ENCODE measurements at regions not wholly inside any gene's neighbourhood (a gene's known extent, or its start where the extent isn't known, plus 50 kb on each side); places are given as distances from the start of the nearest gene placed in this dataset. TPM values are rescaled to one million over a fixed set of nuclear protein-coding genes. Genes with fewer than 3 reads are reported as not detected.

DNA sequence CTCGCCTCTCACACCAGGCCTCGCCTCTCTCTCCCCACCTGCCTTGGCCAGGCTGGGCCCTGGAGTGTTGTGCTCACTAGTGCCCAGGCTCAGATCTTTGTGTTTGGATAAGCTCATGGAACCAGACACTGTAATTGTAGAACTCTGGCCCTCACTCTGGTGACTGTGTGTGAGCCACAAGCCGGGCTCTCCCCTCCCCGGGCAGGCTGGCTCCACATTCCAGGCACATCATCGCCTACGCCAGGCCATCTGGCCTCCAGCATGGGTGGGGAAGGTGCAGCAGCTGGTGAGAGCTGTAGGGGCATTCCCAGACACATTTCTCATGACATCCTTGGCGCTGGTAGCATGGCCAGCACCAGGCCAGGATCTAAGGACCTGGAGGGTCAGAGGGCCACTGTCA, 202.3 kb downstream of the RAB11FIP4 start:
- Histone ChIP-seq H3K36me3 (replicated peaks in 1 of 2; ENCODE audit: insufficient read depth in 1 of 2, low read depth in 2 of 2) (no peaks in the 10 kb centered on the region), H3K4me3 (no peak overlapping the region), H3K4me1 (peaks cover under 1% of the 10 kb centered on the region), H3K27ac (no peak overlapping the region), H3K9me3 (no peaks in the 10 kb centered on the region), H3K27me3 (no peaks in the 10 kb centered on the region)
- DNase-seq = no peak
- 80 to 86% methylated on average over 2 to 7 of the region's 7 CpGs for WGBS, 2 donors
- no peak for TF ChIP-seq POLR2A (IDR thresholded peaks at IDR 0.05)
- TF ChIP-seq, protein P1, sequence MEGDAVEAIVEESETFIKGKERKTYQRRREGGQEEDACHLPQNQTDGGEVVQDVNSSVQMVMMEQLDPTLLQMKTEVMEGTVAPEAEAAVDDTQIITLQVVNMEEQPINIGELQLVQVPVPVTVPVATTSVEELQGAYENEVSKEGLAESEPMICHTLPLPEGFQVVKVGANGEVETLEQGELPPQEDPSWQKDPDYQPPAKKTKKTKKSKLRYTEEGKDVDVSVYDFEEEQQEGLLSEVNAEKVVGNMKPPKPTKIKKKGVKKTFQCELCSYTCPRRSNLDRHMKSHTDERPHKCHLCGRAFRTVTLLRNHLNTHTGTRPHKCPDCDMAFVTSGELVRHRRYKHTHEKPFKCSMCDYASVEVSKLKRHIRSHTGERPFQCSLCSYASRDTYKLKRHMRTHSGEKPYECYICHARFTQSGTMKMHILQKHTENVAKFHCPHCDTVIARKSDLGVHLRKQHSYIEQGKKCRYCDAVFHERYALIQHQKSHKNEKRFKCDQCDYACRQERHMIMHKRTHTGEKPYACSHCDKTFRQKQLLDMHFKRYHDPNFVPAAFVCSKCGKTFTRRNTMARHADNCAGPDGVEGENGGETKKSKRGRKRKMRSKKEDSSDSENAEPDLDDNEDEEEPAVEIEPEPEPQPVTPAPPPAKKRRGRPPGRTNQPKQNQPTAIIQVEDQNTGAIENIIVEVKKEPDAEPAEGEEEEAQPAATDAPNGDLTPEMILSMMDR (IDR thresholded peaks at IDR 0.05) = no peak
- ATAC-seq = no peak
- intact Hi-C loops (cut with DNase I) = no loop called here

DNA sequence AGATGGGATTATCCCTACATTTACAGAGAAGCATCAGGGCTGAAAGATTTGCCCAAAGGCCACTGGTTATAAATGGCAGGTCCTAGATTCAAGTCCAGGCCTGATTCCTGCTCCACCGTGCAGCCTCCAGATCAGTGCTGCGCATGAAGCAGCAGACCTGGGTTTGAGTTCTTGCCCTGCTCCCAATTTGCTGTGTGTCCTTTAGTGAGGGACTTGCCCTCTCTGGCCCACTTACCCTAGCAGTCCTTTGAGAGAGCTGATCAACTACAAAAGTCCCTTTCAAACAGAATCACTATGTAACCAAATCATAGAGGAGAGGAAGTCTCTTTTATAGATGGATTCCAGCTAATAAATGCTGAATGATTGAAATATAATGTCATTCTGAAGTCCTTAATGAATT, 200.4 kb downstream of the RAB11FIP4 start:
- TF ChIP-seq, protein P1 (IDR thresholded peaks at IDR 0.05) = no peak
- no peak for TF ChIP-seq POLR2A (IDR thresholded peaks at IDR 0.05)
- no peaks in the 10 kb centered on the region for H3K9me3 ChIP-seq
- H3K36me3 ChIP-seq (replicated peaks in 1 of 2; ENCODE audit: insufficient read depth in 1 of 2, low read depth in 2 of 2) = no peaks in the 10 kb centered on the region
- ATAC-seq (no peak), DNase-seq (no peak)
- no peak overlapping the region for H3K27ac ChIP-seq
- H3K4me1 ChIP-seq = no peaks in the 10 kb centered on the region
- intact Hi-C loops (cut with DNase I) = no loop called here
- H3K27me3 ChIP-seq = no peaks in the 10 kb centered on the region
- no peak overlapping the region for H3K4me3 ChIP-seq
- 100% methylated on average over 2 of the region's 2 CpGs for WGBS, 2 donors

DNA sequence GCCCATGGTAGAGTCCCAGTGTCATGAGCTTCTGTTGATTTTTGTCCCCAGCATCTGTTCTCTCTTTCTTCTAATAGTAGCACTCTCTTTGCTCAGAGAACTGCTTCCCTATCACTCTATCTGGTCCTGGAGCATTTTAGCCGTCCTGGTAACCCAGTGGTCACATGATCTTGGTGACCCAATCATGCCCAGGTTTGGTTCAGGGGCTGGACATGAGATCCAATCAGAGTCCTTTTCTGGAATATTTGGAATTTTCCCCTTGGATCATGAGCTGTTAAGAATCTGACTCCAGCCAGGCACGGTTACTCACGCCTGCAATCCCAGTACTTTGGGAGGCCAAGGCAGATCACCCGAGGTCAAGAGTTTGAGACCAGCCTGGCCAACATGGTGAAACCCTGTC, 197.0 kb downstream of the RAB11FIP4 start:
- H3K4me3 ChIP-seq = no peak overlapping the region
- DNase-seq = no peak
- intact Hi-C loops (cut with DNase I) = no loop called here
- H3K36me3 ChIP-seq (replicated peaks in 1 of 2; ENCODE audit: insufficient read depth in 1 of 2, low read depth in 2 of 2) = no peaks in the 10 kb centered on the region
- 71 to 85% methylated on average over 4 of the region's 4 CpGs for WGBS, 2 donors
- TF ChIP-seq POLR2A (IDR thresholded peaks at IDR 0.05) = no peak
- TF ChIP-seq, protein P1 (IDR thresholded peaks at IDR 0.05) = no peak
- ATAC-seq = no peak
- H3K4me1 ChIP-seq = peaks cover 3% of the 10 kb centered on the region
- no peaks in the 10 kb centered on the region for H3K27me3 ChIP-seq
- no peaks in the 10 kb centered on the region for H3K9me3 ChIP-seq
- H3K27ac ChIP-seq = no peak overlapping the region

DNA sequence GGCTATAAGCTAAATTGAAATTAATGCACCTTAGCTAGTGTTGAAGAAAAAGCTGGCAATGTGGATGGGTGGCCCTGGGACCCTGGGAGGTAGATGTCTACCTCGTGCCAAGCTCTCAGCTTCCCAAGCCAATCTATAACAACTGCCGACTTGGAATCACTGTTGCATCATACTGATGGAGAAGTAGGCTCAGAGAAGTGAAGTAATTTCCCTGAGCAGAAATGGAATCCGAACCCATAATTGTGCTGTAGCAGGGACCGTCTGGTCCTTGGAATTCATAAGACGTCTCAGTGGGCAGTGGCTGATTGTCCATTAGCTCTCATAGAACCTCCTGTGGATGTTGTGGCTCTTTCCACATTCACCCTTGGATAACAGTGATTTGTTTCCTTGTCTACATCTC, 196.6 kb downstream of the RAB11FIP4 start:
- Histone ChIP-seq H3K4me1 (peaks cover 3% of the 10 kb centered on the region), H3K4me3 (no peak overlapping the region), H3K27ac (no peak overlapping the region), H3K9me3 (no peaks in the 10 kb centered on the region), H3K36me3 (replicated peaks in 1 of 2; ENCODE audit: insufficient read depth in 1 of 2, low read depth in 2 of 2) (no peaks in the 10 kb centered on the region), H3K27me3 (no peaks in the 10 kb centered on the region)
- DNase-seq = no peak
- WGBS, 2 donors = 76% methylated on average over 5 of the region's 5 CpGs
- no peak for TF ChIP-seq POLR2A (IDR thresholded peaks at IDR 0.05)
- TF ChIP-seq, protein P1 (IDR thresholded peaks at IDR 0.05) = no peak
- intact Hi-C loops (cut with DNase I) = no loop called here
- no peak for ATAC-seq

Small RNA genes lying in the stretch of these regions (small RNA-seq; reads per million reads assigned to genes)
- not detected for gene AC007923.3
- gene RNU6-1134P = not detected
